Fibroblast of the aortic adventitia (primary cell): ENCODE measurements at regions not wholly inside any gene's neighbourhood (a gene's known extent, or its start where the extent isn't known, plus 50 kb on each side); places are given as distances from the start of the nearest gene placed in this dataset.

Experiments
- DNase-seq: peaks from one replicate; pipeline ENCODE4 v3.0.0-alpha.2; 2010; ENCODE audit warnings: low read depth
- H3K4me3 ChIP-seq: 2 replicates; pipeline ENCODE4 v1.5.1; 2011; ENCODE audit warnings: low read depth, mild to moderate bottlenecking, control low read depth, low read length, moderate library complexity
- CTCF ChIP-seq: IDR thresholded peaks from 2 replicates; pipeline ENCODE4 v1.5.1; 2011; ENCODE audit warnings: mild to moderate bottlenecking, low read length, control low read depth, inconsistent platforms; ENCODE audit not compliant: insufficient read depth

GRCh38 chr18:76179257-76179656, 315.8 kb downstream of the ZNF516 start:
- no peak for TF ChIP-seq CTCF
- DNase-seq: no peak
- H3K4me3 ChIP-seq: no peak overlapping the region

GRCh38 chr18:76177160-76177559, 317.9 kb downstream of the ZNF516 start:
- no peak overlapping the region for H3K4me3 ChIP-seq
- no peak for TF ChIP-seq CTCF
- no peak for DNase-seq

- TF ChIP-seq CTCF: no peak
- H3K4me3 ChIP-seq: no peak overlapping the region
- DNase-seq: no peak
Measured at GRCh38 chr18:76174451-76174850, 320.6 kb downstream of the ZNF516 start.

GRCh38 chr18:76169733-76170132, 325.3 kb downstream of the ZNF516 start:
- DNase-seq: no peak
- no peak overlapping the region for H3K4me3 ChIP-seq
- no peak for TF ChIP-seq CTCF

GRCh38 chr18:76167845-76168621, 327.0 kb downstream of the ZNF516 start:
- no peak for DNase-seq
- H3K4me3 ChIP-seq: no peak overlapping the region
- TF ChIP-seq CTCF: no peak

- DNase-seq: no peak
- H3K4me3 ChIP-seq: no peak overlapping the region
- no peak for TF ChIP-seq CTCF
Measured at GRCh38 chr18:76167410-76167809, 327.6 kb downstream of the ZNF516 start.

GRCh38 chr18:76162886-76163285, 332.2 kb downstream of the ZNF516 start:
- no peak overlapping the region for H3K4me3 ChIP-seq
- no peak for DNase-seq
- no peak for TF ChIP-seq CTCF
